ENCODE measurements at regions not wholly inside any gene's neighbourhood (a gene's known extent, or its start where the extent isn't known, plus 50 kb on each side); places are given as distances from the start of the nearest gene placed in this dataset.

- TF ChIP-seq ZFX (IDR thresholded peaks at IDR 0.05) (no peak), YY1 (IDR thresholded peaks at IDR 0.05; ENCODE audit: extremely low read depth, insufficient replicate concordance, low read depth, low read length) (no peak), REST (IDR thresholded peaks at IDR 0.05; ENCODE audit: low read depth) (no peak), CTCF (IDR thresholded peaks at IDR 0.05 in 2 of 3, conservative IDR thresholded peaks at IDR 0.05 in 1 of 3; ENCODE audit: borderline replicate concordance in 1 of 3, insufficient read depth in 1 of 3, low read depth in 2 of 3, low read length in 2 of 3) (no peak), POLR2AphosphoS5 (IDR thresholded peaks at IDR 0.05; ENCODE audit: low read depth, low read length) (no peak)
Observed at GRCh38 chr4:38279077-38279476, 318.9 kb downstream of the PTTG2 start.
